ENCODE measurements at regions not wholly inside any gene's neighbourhood (a gene's known extent, or its start where the extent isn't known, plus 50 kb on each side); places are given as distances from the start of the nearest gene placed in this dataset.

DNA sequence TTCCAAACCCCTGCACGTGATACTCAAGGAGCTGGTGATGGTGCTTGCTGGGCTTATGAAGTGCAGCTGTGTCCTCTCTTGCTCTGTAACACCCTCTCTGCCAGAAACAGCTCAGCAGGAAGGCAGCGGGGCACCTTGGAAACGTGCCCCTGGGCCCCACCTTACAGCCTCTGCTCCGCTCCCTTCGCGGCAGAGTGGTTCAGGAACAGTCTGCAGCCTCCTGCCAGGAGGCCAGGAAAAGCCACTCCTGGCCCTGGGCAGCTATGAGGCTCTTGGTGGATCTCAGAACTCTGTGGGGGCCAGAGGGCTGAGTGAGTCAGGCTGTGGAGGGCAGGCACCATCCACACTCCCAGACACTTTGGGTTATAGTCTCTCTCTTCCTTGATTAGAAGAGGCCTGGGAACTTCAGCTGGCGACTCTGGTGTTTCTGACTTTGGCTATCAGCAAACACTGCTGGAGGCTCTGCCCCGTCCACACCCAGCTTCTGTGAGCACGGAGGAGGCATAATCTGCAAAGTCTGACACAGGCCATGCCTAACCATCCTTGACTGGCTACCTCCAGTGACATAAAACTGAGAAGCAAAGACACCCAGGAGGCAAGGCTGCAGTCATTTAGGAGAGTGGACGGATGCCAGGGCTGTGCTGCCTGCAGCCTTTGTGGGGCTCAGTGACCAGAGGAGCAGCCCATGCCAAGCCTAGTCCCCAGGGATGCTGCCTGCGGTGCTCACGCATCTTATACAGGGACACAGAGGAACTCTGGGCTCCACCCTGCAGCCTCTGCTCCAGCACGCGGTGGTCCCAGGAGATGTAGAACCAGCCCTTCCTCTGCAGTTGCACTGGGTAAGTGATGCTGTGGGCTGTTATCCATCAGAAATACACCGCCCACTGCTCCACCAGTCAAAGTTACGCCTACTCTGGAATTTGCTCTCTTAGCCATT, 65.3 kb downstream of the METRNL start:
- TF ChIP-seq, protein P1, sequence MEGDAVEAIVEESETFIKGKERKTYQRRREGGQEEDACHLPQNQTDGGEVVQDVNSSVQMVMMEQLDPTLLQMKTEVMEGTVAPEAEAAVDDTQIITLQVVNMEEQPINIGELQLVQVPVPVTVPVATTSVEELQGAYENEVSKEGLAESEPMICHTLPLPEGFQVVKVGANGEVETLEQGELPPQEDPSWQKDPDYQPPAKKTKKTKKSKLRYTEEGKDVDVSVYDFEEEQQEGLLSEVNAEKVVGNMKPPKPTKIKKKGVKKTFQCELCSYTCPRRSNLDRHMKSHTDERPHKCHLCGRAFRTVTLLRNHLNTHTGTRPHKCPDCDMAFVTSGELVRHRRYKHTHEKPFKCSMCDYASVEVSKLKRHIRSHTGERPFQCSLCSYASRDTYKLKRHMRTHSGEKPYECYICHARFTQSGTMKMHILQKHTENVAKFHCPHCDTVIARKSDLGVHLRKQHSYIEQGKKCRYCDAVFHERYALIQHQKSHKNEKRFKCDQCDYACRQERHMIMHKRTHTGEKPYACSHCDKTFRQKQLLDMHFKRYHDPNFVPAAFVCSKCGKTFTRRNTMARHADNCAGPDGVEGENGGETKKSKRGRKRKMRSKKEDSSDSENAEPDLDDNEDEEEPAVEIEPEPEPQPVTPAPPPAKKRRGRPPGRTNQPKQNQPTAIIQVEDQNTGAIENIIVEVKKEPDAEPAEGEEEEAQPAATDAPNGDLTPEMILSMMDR (IDR thresholded peaks at IDR 0.05) = no peak
- TF ChIP-seq POLR2A (IDR thresholded peaks at IDR 0.05) = no peak
